Endothelial cell of umbilical vein (primary cell): ENCODE measurements at regions not wholly inside any gene's neighbourhood (a gene's known extent, or its start where the extent isn't known, plus 50 kb on each side); places are given as distances from the start of the nearest gene placed in this dataset.

ENCODE experiments used
- BruUV-seq: library from RNA; stranded (reverse); fragments of 400-500 nt; replicated peaks from 2 replicates; lab custom pipeline; 2021; lab: Mats Ljungman, UMichigan
- CTCF ChIA-PET: fragments of 300-600, 350-600 bp; sonication (Branson Sonifier 250); formaldehyde crosslinking; loops from one replicate; lab custom pipeline; 2021; ENCODE audit warnings: antibody characterized with exemption, inconsistent platforms; lab: Charles Lee
- POLR2A ChIA-PET: fragments of 300-600, 350-600 bp; sonication (Branson Sonifier 250); formaldehyde crosslinking; loops from one replicate; lab custom pipeline; 2021; ENCODE audit warnings: antibody characterized with exemption, inconsistent platforms; lab: Charles Lee
- DNase-seq: peaks from one replicate; pipeline ENCODE4 v3.0.0-alpha.2; 2011; ENCODE audit warnings: low read depth, low spot score
- FAIRE-seq: peaks from 2 replicates; lab custom pipeline; 2011; peaks lifted over from hg19 to GRCh38; lab: Jason Lieb, UNC
- H2AFZ ChIP-seq: 2 replicates; pipeline ENCODE4 v1.6.0; 2012; ENCODE audit warnings: low read depth, low read length, control low read depth, inconsistent platforms
- H3K27ac ChIP-seq: 2 replicates; pipeline ENCODE4 v1.5.1; 2011; ENCODE audit warnings: low read depth, mild to moderate bottlenecking, control low read depth, low read length, moderate library complexity; ENCODE audit not compliant: insufficient read depth
- H3K27me3 ChIP-seq, 2 experiments: 2 replicates each; pipeline versions ENCODE4 v1.6.0 to v1.6.1; 2011; ENCODE audit warnings: low read length in 2 of 2, mixed read lengths in 1 of 2; ENCODE audit not compliant: control insufficient read depth in 2 of 2, insufficient read depth in 2 of 2
- H3K36me3 ChIP-seq, 2 experiments: 2 replicates in 1 of 2; 3 replicates in 1 of 2; pipeline ENCODE4 v1.5.1; 2011; ENCODE audit warnings: low read length in 2 of 2, mild to moderate bottlenecking in 1 of 2, moderate library complexity in 1 of 2; ENCODE audit not compliant: control insufficient read depth in 2 of 2, insufficient read depth in 2 of 2; ENCODE audit errors: extremely low read depth in 1 of 2
- H3K4me1 ChIP-seq: 3 replicates; pipeline ENCODE4 v1.5.1; 2011; ENCODE audit warnings: mild to moderate bottlenecking, low read length; ENCODE audit not compliant: control insufficient read depth, insufficient read depth; ENCODE audit errors: extremely low read depth
- H3K4me2 ChIP-seq: 2 replicates; pipeline ENCODE4 v1.6.1; 2011; ENCODE audit warnings: low read length, control low read depth, mixed read lengths; ENCODE audit not compliant: insufficient read depth
- H3K4me3 ChIP-seq, 3 experiments: fragments of 200-600 bp in 1 of 3; sonication (generic), shearing (Covaris generic) in 1 of 3; replicated peaks in 1 of 3; 2 replicates each; pipeline ENCODE4 v1.5.1; 2011 to 2016; ENCODE audit warnings: control low read depth in 3 of 3, low read length in 3 of 3, mild to moderate bottlenecking in 2 of 3, inconsistent platforms in 1 of 3, low read depth in 1 of 3, moderate library complexity in 1 of 3; ENCODE audit not compliant: insufficient read depth in 1 of 3
- H3K79me2 ChIP-seq: 2 replicates; pipeline ENCODE4 v1.6.0; 2012; ENCODE audit warnings: low read length, inconsistent platforms; ENCODE audit not compliant: control insufficient read depth, insufficient read depth
- H3K9ac ChIP-seq: replicated peaks from 2 replicates; pipeline ENCODE3; 2011; ENCODE audit warnings: low read length, control low read depth; ENCODE audit not compliant: insufficient read depth; ENCODE audit errors: extremely low read depth
- H3K9me1 ChIP-seq: replicated peaks from 3 replicates; pipeline ENCODE4 v1.6.0; 2011; ENCODE audit warnings: mild to moderate bottlenecking, low read length; ENCODE audit not compliant: control insufficient read depth, insufficient read depth; ENCODE audit errors: extremely low read depth
- H3K9me3 ChIP-seq: replicated peaks from 2 replicates; pipeline ENCODE4 v1.5.1; 2012; ENCODE audit warnings: low read length, inconsistent platforms; ENCODE audit not compliant: control insufficient read depth, insufficient read depth
- H4K20me1 ChIP-seq: replicated peaks from 2 replicates; pipeline ENCODE3; 2011; ENCODE audit warnings: mild to moderate bottlenecking, low read length; ENCODE audit not compliant: control insufficient read depth, insufficient read depth; ENCODE audit errors: extremely low read depth
- EZH2 ChIP-seq: IDR thresholded peaks from 2 replicates; pipeline ENCODE4 v1.6.1; 2012; ENCODE audit warnings: borderline replicate concordance, low read depth, mild to moderate bottlenecking, moderate library complexity, low read length, inconsistent platforms; ENCODE audit not compliant: severe bottlenecking
- FOS ChIP-seq: IDR thresholded peaks from 2 replicates; pipeline ENCODE4 v1.6.1; 2011; ENCODE audit warnings: mild to moderate bottlenecking, low read length, moderate library complexity, borderline replicate concordance; ENCODE audit not compliant: insufficient read depth
- GATA2 ChIP-seq: IDR thresholded peaks from 2 replicates; pipeline ENCODE4 v1.7.0; 2011; ENCODE audit warnings: low read depth, mild to moderate bottlenecking, moderate library complexity, mixed read lengths, low read length; ENCODE audit not compliant: insufficient read length, insufficient read depth
- JUN ChIP-seq: IDR thresholded peaks from 2 replicates; pipeline ENCODE4 v1.6.1; 2011; ENCODE audit warnings: borderline replicate concordance, low read depth; ENCODE audit not compliant: insufficient read length, insufficient read depth
- MYC ChIP-seq: IDR thresholded peaks from one replicate; pipeline ENCODE4 v1.6.1; 2011; ENCODE audit warnings: mild to moderate bottlenecking, low read depth, low read length
- POLR2A ChIP-seq: IDR thresholded peaks from 2 replicates; pipeline ENCODE4 v1.6.1; 2012; ENCODE audit warnings: low read depth, mild to moderate bottlenecking, control low read depth, low read length
- POLR2AphosphoS5 ChIP-seq: IDR thresholded peaks from 2 replicates; pipeline ENCODE4 v1.6.1; 2012; ENCODE audit warnings: low read depth, mild to moderate bottlenecking, control low read depth, low read length, moderate library complexity; ENCODE audit not compliant: insufficient read depth
- dilution Hi-C: fragments of 300-500 bp; cut with MboI; formaldehyde crosslinking; loops from one replicate; pipeline ENCODE4 v1.15.0; 2019; ENCODE audit warnings: low sequenced_read_pairs; ENCODE audit not compliant: extremely low pct_ligation_motif_present
- intact Hi-C: fragments of 100-400 bp; cut with micrococcal nuclease; formaldehyde crosslinking; loops from one replicate; pipeline ENCODE4 v1.10.0; 2022
- TF ChIP-seq, protein P1 (sequence below), 2 donors: IDR thresholded peaks; 1 replicate in 1 of 2; 2 replicates in 1 of 2; pipeline ENCODE4 v1.5.1; 2011; ENCODE audit warnings: low read length in 2 of 2, mild to moderate bottlenecking in 2 of 2, moderate library complexity in 2 of 2, control low read depth in 1 of 2, inconsistent platforms in 1 of 2, low read depth in 1 of 2; ENCODE audit not compliant: insufficient read depth in 1 of 2; ENCODE audit errors: extremely low read depth in 1 of 2
- TF ChIP-seq, protein P2 (sequence below): IDR thresholded peaks from 2 replicates; pipeline ENCODE4 v1.6.1; 2011; ENCODE audit not compliant: insufficient read depth, insufficient read length

DNA sequence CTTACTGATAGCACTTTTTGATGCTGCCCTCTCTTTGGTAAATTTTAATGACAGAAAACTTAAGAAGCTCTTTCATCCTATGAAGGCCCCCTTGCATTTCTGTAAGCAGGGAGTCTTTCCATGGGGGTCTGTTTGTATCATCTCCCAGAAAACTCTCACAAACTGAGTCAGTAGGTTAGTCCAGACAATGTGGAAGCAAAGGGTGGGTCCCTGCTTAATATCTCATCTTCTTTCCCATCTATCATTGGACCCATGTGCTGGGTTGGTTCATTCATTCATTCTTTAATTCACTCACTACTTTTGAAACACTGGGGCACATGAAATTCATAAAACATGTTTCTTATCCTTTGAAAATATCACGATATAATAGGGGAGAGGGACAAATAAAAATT lies 164.3 kb downstream of the NTMT2 start:
- Histone ChIP-seq H3K9ac (no peak overlapping the region), H3K79me2 (no peaks in the 10 kb centered on the region), H3K9me3 (no peaks in the 10 kb centered on the region), H3K36me3 (no peaks in the 10 kb centered on the region), H3K9me1 (no peaks in the 10 kb centered on the region), H4K20me1 (no peaks in the 10 kb centered on the region), H3K4me2 (no peak overlapping the region), H3K4me3 (no peak overlapping the region), H3K27me3 (no peaks in the 10 kb centered on the region), H3K27ac (no peak overlapping the region), H3K4me1 (no peaks in the 10 kb centered on the region), H2AFZ (no peak overlapping the region)
- TF ChIP-seq POLR2A (no peak), POLR2AphosphoS5 (no peak), MYC (no peak), GATA2 (no peak), FOS (no peak), JUN (no peak), EZH2 (no peak)
- TF ChIP-seq, protein P1, sequence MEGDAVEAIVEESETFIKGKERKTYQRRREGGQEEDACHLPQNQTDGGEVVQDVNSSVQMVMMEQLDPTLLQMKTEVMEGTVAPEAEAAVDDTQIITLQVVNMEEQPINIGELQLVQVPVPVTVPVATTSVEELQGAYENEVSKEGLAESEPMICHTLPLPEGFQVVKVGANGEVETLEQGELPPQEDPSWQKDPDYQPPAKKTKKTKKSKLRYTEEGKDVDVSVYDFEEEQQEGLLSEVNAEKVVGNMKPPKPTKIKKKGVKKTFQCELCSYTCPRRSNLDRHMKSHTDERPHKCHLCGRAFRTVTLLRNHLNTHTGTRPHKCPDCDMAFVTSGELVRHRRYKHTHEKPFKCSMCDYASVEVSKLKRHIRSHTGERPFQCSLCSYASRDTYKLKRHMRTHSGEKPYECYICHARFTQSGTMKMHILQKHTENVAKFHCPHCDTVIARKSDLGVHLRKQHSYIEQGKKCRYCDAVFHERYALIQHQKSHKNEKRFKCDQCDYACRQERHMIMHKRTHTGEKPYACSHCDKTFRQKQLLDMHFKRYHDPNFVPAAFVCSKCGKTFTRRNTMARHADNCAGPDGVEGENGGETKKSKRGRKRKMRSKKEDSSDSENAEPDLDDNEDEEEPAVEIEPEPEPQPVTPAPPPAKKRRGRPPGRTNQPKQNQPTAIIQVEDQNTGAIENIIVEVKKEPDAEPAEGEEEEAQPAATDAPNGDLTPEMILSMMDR (IDR thresholded peaks at IDR 0.05; ENCODE audit: extremely low read depth in 1 of 2, insufficient read depth in 1 of 2, low read depth in 1 of 2, low read length in 2 of 2) = no peak
- TF ChIP-seq, protein P2, sequence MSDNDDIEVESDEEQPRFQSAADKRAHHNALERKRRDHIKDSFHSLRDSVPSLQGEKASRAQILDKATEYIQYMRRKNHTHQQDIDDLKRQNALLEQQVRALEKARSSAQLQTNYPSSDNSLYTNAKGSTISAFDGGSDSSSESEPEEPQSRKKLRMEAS = no peak
- no TSS peak for BruUV-seq
- FAIRE-seq (no peak), DNase-seq (no peak)
- dilution Hi-C loops = no loop called here
- intact Hi-C loops = no loop called here
- CTCF ChIA-PET = no interaction called here
- POLR2A ChIA-PET = no interaction called here
